Lower lobe of right lung (tissue), 2 donors: ENCODE measurements at regions not wholly inside any gene's neighbourhood (a gene's known extent, or its start where the extent isn't known, plus 50 kb on each side); places are given as distances from the start of the nearest gene placed in this dataset.

ENCODE experiments used
- ATAC-seq, 2 donors: fragments of 200-7000 bp; cut with Tn5 transposase; one replicate each; pipeline ENCODE4 v1.9.1; 2020 to 2022; ENCODE audit warnings: mild to moderate bottlenecking in 2 of 2, moderate library complexity in 2 of 2
- DNase-seq: peaks from one replicate; pipeline ENCODE4 v3.0.0-alpha.2; 2020
- H3K27ac ChIP-seq: fragments of 200-600 bp; one replicate; pipeline ENCODE4 v1.8.0; 2022
- H3K27me3 ChIP-seq: fragments of 200-600 bp; one replicate; pipeline ENCODE4 v1.8.0; 2022; ENCODE audit warnings: low read depth
- H3K36me3 ChIP-seq: fragments of 200-600 bp; one replicate; pipeline ENCODE4 v1.8.0; 2022; ENCODE audit warnings: mild to moderate bottlenecking
- H3K4me1 ChIP-seq: fragments of 200-600 bp; one replicate; pipeline ENCODE4 v1.8.0; 2022
- H3K4me3 ChIP-seq: fragments of 200-600 bp; one replicate; pipeline ENCODE4 v1.8.0; 2022; ENCODE audit warnings: mild to moderate bottlenecking
- H3K9me3 ChIP-seq: fragments of 200-600 bp; one replicate; pipeline ENCODE4 v1.8.0; 2022
- CTCF ChIP-seq: fragments of 200-600 bp; IDR thresholded peaks from one replicate; pipeline ENCODE4 v1.8.0; 2022; ENCODE audit warnings: antibody characterized with exemption, mild to moderate bottlenecking
- intact Hi-C: fragments of 100-400 bp; cut with DNase I; formaldehyde crosslinking; loops from one replicate; pipeline ENCODE4 v1.11.0; 2022
- donor health status: DM: no; HTN: yes; CAD: no; lungs with severe emphysema.

GRCh38 chr5:167765352-167765751 lies 526.1 kb upstream of the WWC1 start:
- DNase-seq = no peak

GRCh38 chr5:167766957-167767356 lies 524.5 kb upstream of the WWC1 start:
- ATAC-seq (no peak), DNase-seq (no peak)
- intact Hi-C loops = no loop called here

More at GRCh38 chr5:167765352-167765751, 526.1 kb upstream of the WWC1 start:
- Histone ChIP-seq H3K27me3 (no peaks in the 10 kb centered on the region), H3K36me3 (no peaks in the 10 kb centered on the region), H3K4me1 (no peaks in the 10 kb centered on the region), H3K27ac (no peak overlapping the region), H3K9me3 (no peaks in the 10 kb centered on the region), H3K4me3 (no peak overlapping the region)
- intact Hi-C loops = no loop called here
- ATAC-seq = no peak
- no peak for TF ChIP-seq CTCF

GRCh38 chr5:167767795-167768194 lies 523.6 kb upstream of the WWC1 start:
- ATAC-seq (no peak), DNase-seq (no peak)
- intact Hi-C loops = no loop called here
- Histone ChIP-seq H3K9me3 (no peaks in the 10 kb centered on the region), H3K4me1 (no peaks in the 10 kb centered on the region), H3K27ac (no peak overlapping the region), H3K27me3 (no peaks in the 10 kb centered on the region), H3K4me3 (no peak overlapping the region), H3K36me3 (no peaks in the 10 kb centered on the region)
- no peak for TF ChIP-seq CTCF

More at GRCh38 chr5:167766957-167767356, 524.5 kb upstream of the WWC1 start:
- Histone ChIP-seq H3K9me3 (no peaks in the 10 kb centered on the region), H3K27me3 (no peaks in the 10 kb centered on the region), H3K27ac (no peak overlapping the region), H3K36me3 (no peaks in the 10 kb centered on the region), H3K4me3 (no peak overlapping the region), H3K4me1 (no peaks in the 10 kb centered on the region)
- TF ChIP-seq CTCF = no peak

- no peak for ATAC-seq
- H3K36me3 ChIP-seq = no peaks in the 10 kb centered on the region
- intact Hi-C loops = no loop called here
Measured at GRCh38 chr5:167769846-167770413, 521.5 kb upstream of the WWC1 start.

GRCh38 chr5:167770461-167770860 lies 521.0 kb upstream of the WWC1 start:
- no peak for TF ChIP-seq CTCF
- no peaks in the 10 kb centered on the region for H3K9me3 ChIP-seq
- H3K27ac ChIP-seq = no peak overlapping the region
- DNase-seq (no peak), ATAC-seq (no peak)
- intact Hi-C loops = no loop called here
- no peaks in the 10 kb centered on the region for H3K4me1 ChIP-seq
- no peak overlapping the region for H3K4me3 ChIP-seq
- H3K27me3 ChIP-seq = no peaks in the 10 kb centered on the region
- H3K36me3 ChIP-seq = no peaks in the 10 kb centered on the region

More at GRCh38 chr5:167769846-167770413, 521.5 kb upstream of the WWC1 start:
- DNase-seq = no peak
- no peaks in the 10 kb centered on the region for H3K9me3 ChIP-seq
- H3K27ac ChIP-seq = no peak overlapping the region
- H3K27me3 ChIP-seq = no peaks in the 10 kb centered on the region
- H3K4me1 ChIP-seq = no peaks in the 10 kb centered on the region
- no peak overlapping the region for H3K4me3 ChIP-seq
- TF ChIP-seq CTCF = no peak
